ENCODE measurements at regions not wholly inside any gene's neighbourhood (a gene's known extent, or its start where the extent isn't known, plus 50 kb on each side); places are given as distances from the start of the nearest gene placed in this dataset.
"Not testable (repeated sequence)": the region's sequence is repeated elsewhere in the genome, so short reads cannot be mapped to it uniquely, and the experiment has no call there.

GRCh38 chr1:245060684-245061374 lies 94.0 kb upstream of the KIF26B start:
- no peak for DNase-seq

GRCh38 chr1:245059806-245060424 lies 94.9 kb upstream of the KIF26B start:
- DNase-seq = no peak

- no peak for DNase-seq
Measured at GRCh38 chr1:245058882-245059281, 95.9 kb upstream of the KIF26B start.

- DNase-seq = no peak
Measured at GRCh38 chr1:245058436-245058835, 96.3 kb upstream of the KIF26B start.

- peak; percentile 98 for DNase-seq
Measured at GRCh38 chr1:245056913-245057312, 97.9 kb upstream of the KIF26B start.

- not testable (repeated sequence) for DNase-seq
Measured at GRCh38 chr1:245056296-245056695, 98.5 kb upstream of the KIF26B start.

GRCh38 chr1:245055752-245056151 lies 99.0 kb upstream of the KIF26B start:
- no peak for DNase-seq

- DNase-seq = peak; percentile 78
Measured at GRCh38 chr1:245054507-245055270, 100.1 kb upstream of the KIF26B start.

GRCh38 chr1:245054105-245054504 lies 100.7 kb upstream of the KIF26B start:
- DNase-seq = peak; percentile 82

GRCh38 chr1:245052258-245052657 lies 102.5 kb upstream of the KIF26B start:
- peak; percentile 57 for DNase-seq

- peak; percentile 96 for DNase-seq
Measured at GRCh38 chr1:245051349-245052221, 103.2 kb upstream of the KIF26B start.

GRCh38 chr1:245046769-245047168 lies 108.0 kb upstream of the KIF26B start:
- DNase-seq = no peak

- DNase-seq = no peak
Measured at GRCh38 chr1:245046315-245046714, 108.5 kb upstream of the KIF26B start.

GRCh38 chr1:245045087-245045881 lies 109.5 kb upstream of the KIF26B start:
- DNase-seq = no peak

- DNase-seq = no peak
Measured at GRCh38 chr1:245043611-245043940, 111.2 kb upstream of the KIF26B start.

GRCh38 chr1:245041058-245041698 lies 113.6 kb upstream of the KIF26B start:
- peak; percentile 9 for DNase-seq

- no peak for DNase-seq
Measured at GRCh38 chr1:245039196-245039595, 115.6 kb upstream of the KIF26B start.

- no peak for DNase-seq
Measured at GRCh38 chr1:245036102-245036501, 118.7 kb upstream of the KIF26B start.

GRCh38 chr1:245031041-245031440 lies 123.7 kb upstream of the KIF26B start:
- DNase-seq = peak; percentile 53

GRCh38 chr1:245026247-245026646 lies 128.5 kb upstream of the KIF26B start:
- no peak for DNase-seq

GRCh38 chr1:245025525-245025924 lies 129.3 kb upstream of the KIF26B start:
- no peak for DNase-seq

- no peak for DNase-seq
Measured at GRCh38 chr1:245023222-245023621, 131.6 kb upstream of the KIF26B start.
